GM12878 (cell line): ENCODE measurements at regions not wholly inside any gene's neighbourhood (a gene's known extent, or its start where the extent isn't known, plus 50 kb on each side); places are given as distances from the start of the nearest gene placed in this dataset.

Source experiments
- ATAC-seq: fragments of 200-7000 bp; cut with Tn5 transposase; 3 replicates; pipeline ENCODE4 v1.9.1; 2020; ENCODE audit warnings: mild to moderate bottlenecking, moderate library complexity
- BruUV-seq: library from RNA; stranded (reverse); fragments of 400-500 nt; replicated peaks from 2 replicates; lab custom pipeline; 2021; lab: Mats Ljungman, UMichigan
- CTCF ChIA-PET: fragments of 300-600 bp; sonication (Branson Sonifier 250); formaldehyde crosslinking; extraction: SDS; loops from one replicate; lab custom pipeline; 2021; ENCODE audit warnings: inconsistent platforms; lab: Yijun Ruan, JAX
- POLR2A ChIA-PET: fragments of 350-600 bp; formaldehyde crosslinking; extraction: SDS; loops from one replicate; lab custom pipeline; 2021; ENCODE audit warnings: inconsistent platforms; lab: Charles Lee
- RAD21 ChIA-PET: fragments of 300-600 bp; sonication (Branson Sonifier 250); formaldehyde crosslinking; loops from one replicate; lab custom pipeline; 2023; ENCODE audit warnings: antibody characterized with exemption; ENCODE audit not compliant: unreplicated experiment; lab: Charles Lee
- SMC1A ChIA-PET: fragments of 300-600 bp; sonication (Branson Sonifier 250); formaldehyde crosslinking; loops from one replicate; lab custom pipeline; 2023; ENCODE audit not compliant: unreplicated experiment, uncharacterized antibody; lab: Charles Lee
- DNase-seq: peaks from one replicate; pipeline ENCODE4 v3.0.0-alpha.2; 2011; ENCODE audit warnings: low read depth, low spot score
- FAIRE-seq: peaks from 3 replicates; lab custom pipeline; 2011; peaks lifted over from hg19 to GRCh38; lab: Jason Lieb, UNC
- H2AFZ ChIP-seq: 2 replicates; pipeline ENCODE4 v1.6.0; 2011; ENCODE audit warnings: low read depth, low read length, control low read depth; ENCODE audit not compliant: control insufficient read depth
- H3K27ac ChIP-seq: 2 replicates; pipeline ENCODE4 v1.5.1; 2011; ENCODE audit warnings: control low read depth; ENCODE audit not compliant: control insufficient read depth, insufficient read depth
- H3K27me3 ChIP-seq, 2 experiments: replicated peaks in 1 of 2; 2 replicates each; pipeline versions ENCODE4 v1.6.0 to v1.6.1; 2011; ENCODE audit warnings: low read length in 1 of 2; ENCODE audit not compliant: control insufficient read depth in 2 of 2, insufficient read depth in 2 of 2
- H3K36me3 ChIP-seq, 2 experiments: 2 replicates each; pipeline ENCODE4 v1.5.1; 2011; ENCODE audit warnings: low read length in 1 of 2; ENCODE audit not compliant: control insufficient read depth in 2 of 2, insufficient read depth in 2 of 2
- H3K4me1 ChIP-seq: 2 replicates; pipeline ENCODE4 v1.6.1; 2011; ENCODE audit warnings: mild to moderate bottlenecking, low read length, moderate library complexity, mixed read lengths; ENCODE audit not compliant: control insufficient read depth, insufficient read depth
- H3K4me2 ChIP-seq: 2 replicates; pipeline ENCODE4 v1.6.0; 2011; ENCODE audit warnings: control low read depth; ENCODE audit not compliant: control insufficient read depth, insufficient read depth
- H3K4me3 ChIP-seq: fragments of 200-600 bp; sonication (generic); 2 replicates; pipeline ENCODE4 v1.5.1; 2016
- H3K79me2 ChIP-seq: 2 replicates; pipeline ENCODE4 v1.6.0; 2011; ENCODE audit warnings: low read length; ENCODE audit not compliant: control insufficient read depth, insufficient read depth
- H3K9ac ChIP-seq: 2 replicates; pipeline ENCODE4 v1.8.0; 2011; ENCODE audit warnings: low read length, control low read depth, mixed read lengths; ENCODE audit not compliant: control insufficient read depth, insufficient read depth
- H3K9me3 ChIP-seq: replicated peaks from 3 replicates; pipeline ENCODE4 v1.5.1; 2011; ENCODE audit warnings: mild to moderate bottlenecking, low read length; ENCODE audit not compliant: control insufficient read depth, insufficient read depth
- H4K20me1 ChIP-seq: 2 replicates; pipeline ENCODE4 v1.6.0; 2011; ENCODE audit not compliant: control insufficient read depth, insufficient read depth
- BRCA1 ChIP-seq: IDR thresholded peaks from 2 replicates; pipeline ENCODE4 v1.6.1; 2011; ENCODE audit warnings: low read depth, low read length, improper control_type of control experiment
- CBX3 ChIP-seq: fragments of 200-600 bp; sonication (generic); IDR thresholded peaks from 2 replicates; pipeline ENCODE4 v1.6.1; 2016; ENCODE audit warnings: low read depth, borderline replicate concordance
- CREB1 ChIP-seq: IDR thresholded peaks from 2 replicates; pipeline ENCODE4 v1.6.1; 2012; ENCODE audit warnings: low read depth, mild to moderate bottlenecking, inconsistent platforms
- ESRRA ChIP-seq: IDR thresholded peaks from 2 replicates; pipeline ENCODE4 v1.6.1; 2012; ENCODE audit warnings: mild to moderate bottlenecking, low read length, improper control_type of control experiment
- FOXM1 ChIP-seq: IDR thresholded peaks from 2 replicates; pipeline ENCODE4 v1.6.1; 2012; ENCODE audit warnings: low read depth, mild to moderate bottlenecking, inconsistent platforms, low read length, moderate library complexity
- IKZF1 ChIP-seq: fragments of 450-650 bp; conservative IDR thresholded peaks from 2 replicates; pipeline ENCODE4 v1.6.1; 2017; ENCODE audit warnings: antibody characterized with exemption, mild to moderate bottlenecking
- IKZF2 ChIP-seq, 2 experiments: fragments of 450-650 bp; IDR thresholded peaks; 2 replicates each; pipeline ENCODE4 v1.6.1; 2017; ENCODE audit warnings: mild to moderate bottlenecking in 2 of 2, moderate library complexity in 2 of 2
- IRF4 ChIP-seq: IDR thresholded peaks from 2 replicates; pipeline ENCODE4 v1.6.1; 2011; ENCODE audit warnings: low read depth, low read length
- KDM1A ChIP-seq: fragments of 200-600 bp; sonication (generic); IDR thresholded peaks from 2 replicates; pipeline ENCODE4 v1.6.1; 2016; ENCODE audit warnings: borderline replicate concordance
- MTA3 ChIP-seq: IDR thresholded peaks from 2 replicates; pipeline ENCODE4 v1.6.1; 2012; ENCODE audit warnings: low read length, inconsistent platforms, borderline replicate concordance
- PAX8 ChIP-seq: fragments of 450-650 bp; IDR thresholded peaks from 2 replicates; pipeline ENCODE4 v1.6.1; 2017; ENCODE audit warnings: mild to moderate bottlenecking, moderate library complexity
- RELA ChIP-seq: fragments of 450-650 bp; IDR thresholded peaks from 2 replicates; pipeline ENCODE4 v1.8.0; 2014; ENCODE audit warnings: borderline replicate concordance; ENCODE audit not compliant: partially characterized antibody
- TBL1XR1 ChIP-seq: IDR thresholded peaks from 2 replicates; pipeline ENCODE4 v1.6.1; 2012; ENCODE audit warnings: low read depth, low read length, improper control_type of control experiment
- WRNIP1 ChIP-seq: IDR thresholded peaks from 2 replicates; pipeline ENCODE4 v1.6.1; 2011; ENCODE audit warnings: low read depth, low read length, improper control_type of control experiment, borderline replicate concordance
- WGBS: methylation state at CpG from one replicate; pipeline ENCODE4 v1.1.6; 2016; ENCODE audit warnings: low lambda C conversion rate; ENCODE audit not compliant: insufficient replicate concordance, insufficient coverage; ENCODE audit errors: missing lambda C conversion rate; 5-methylcytosine and 5-hydroxymethylcytosine counted together
- in situ Hi-C: fragments of 300-500 bp; cut with MboI; formaldehyde crosslinking; loops from 9 replicates; pipeline ENCODE4 v1.14.3; 2018; ENCODE audit warnings: mixed read lengths
- intact Hi-C: fragments of 100-400 bp; cut with micrococcal nuclease; formaldehyde crosslinking; loops from one replicate; pipeline ENCODE4 v1.14.2; 2022; ENCODE audit not compliant: unreplicated experiment
- TF ChIP-seq, protein P1 (sequence below): fragments of 450-650 bp; IDR thresholded peaks from 2 replicates; pipeline ENCODE4 v1.6.1; 2018; ENCODE audit warnings: borderline replicate concordance, mild to moderate bottlenecking; ENCODE audit not compliant: partially characterized antibody

DNA sequence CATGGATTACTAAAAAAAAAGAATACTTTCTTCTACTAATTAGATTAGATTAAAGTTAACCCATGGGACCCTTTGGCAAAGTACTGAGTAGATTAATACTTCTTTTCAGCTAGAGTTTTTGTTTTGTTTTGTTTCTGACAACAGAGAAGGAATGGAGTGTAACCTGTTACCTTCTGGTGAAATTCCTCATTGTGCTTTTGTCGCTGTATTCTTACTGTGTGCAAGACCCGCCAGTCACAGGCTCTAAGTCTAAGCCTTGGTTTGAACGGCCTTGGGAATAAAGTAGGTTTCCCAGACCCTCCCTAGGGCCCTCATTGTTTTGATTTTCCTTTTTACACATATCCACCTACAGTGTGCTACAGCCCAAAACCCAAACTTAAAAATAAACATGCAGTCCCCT is 171.1 kb upstream of the IL12A start:
- 23% methylated on average over 3 of the region's 3 CpGs for WGBS
- RAD21 ChIA-PET, result no interaction called here
- SMC1A ChIA-PET, result interaction anchor here (1.0 to 2.8 kb wide), 4 partner anchors 10 to 345 kb away, joined by 3 to 10 read pairs (median 4); no protein-coding TSS in a partner anchor

More for the DNA sequence above, 171.1 kb upstream of the IL12A start:
- ATAC-seq (no peak), FAIRE-seq (no peak), DNase-seq (no peak)
- H3K4me2 ChIP-seq, result no peak overlapping the region
- in situ Hi-C loops (loop anchor here (5.0 kb wide), 1 partner anchor 970 kb away; no protein-coding TSS in a partner anchor), intact Hi-C loops (no loop called here)
- H3K27ac ChIP-seq, result no peak overlapping the region
- no peaks in the 10 kb centered on the region for H3K4me1 ChIP-seq
- POLR2A ChIA-PET, result no interaction called here
- no peak overlapping the region for H3K4me3 ChIP-seq
- H4K20me1 ChIP-seq, result no peaks in the 10 kb centered on the region
- CTCF ChIA-PET, result interaction anchor here (1.1 to 5.4 kb wide), 8 partner anchors 10 to 557 kb away, joined by 3 to 25 read pairs (median 5); no protein-coding TSS in a partner anchor
- TF ChIP-seq, protein P1, sequence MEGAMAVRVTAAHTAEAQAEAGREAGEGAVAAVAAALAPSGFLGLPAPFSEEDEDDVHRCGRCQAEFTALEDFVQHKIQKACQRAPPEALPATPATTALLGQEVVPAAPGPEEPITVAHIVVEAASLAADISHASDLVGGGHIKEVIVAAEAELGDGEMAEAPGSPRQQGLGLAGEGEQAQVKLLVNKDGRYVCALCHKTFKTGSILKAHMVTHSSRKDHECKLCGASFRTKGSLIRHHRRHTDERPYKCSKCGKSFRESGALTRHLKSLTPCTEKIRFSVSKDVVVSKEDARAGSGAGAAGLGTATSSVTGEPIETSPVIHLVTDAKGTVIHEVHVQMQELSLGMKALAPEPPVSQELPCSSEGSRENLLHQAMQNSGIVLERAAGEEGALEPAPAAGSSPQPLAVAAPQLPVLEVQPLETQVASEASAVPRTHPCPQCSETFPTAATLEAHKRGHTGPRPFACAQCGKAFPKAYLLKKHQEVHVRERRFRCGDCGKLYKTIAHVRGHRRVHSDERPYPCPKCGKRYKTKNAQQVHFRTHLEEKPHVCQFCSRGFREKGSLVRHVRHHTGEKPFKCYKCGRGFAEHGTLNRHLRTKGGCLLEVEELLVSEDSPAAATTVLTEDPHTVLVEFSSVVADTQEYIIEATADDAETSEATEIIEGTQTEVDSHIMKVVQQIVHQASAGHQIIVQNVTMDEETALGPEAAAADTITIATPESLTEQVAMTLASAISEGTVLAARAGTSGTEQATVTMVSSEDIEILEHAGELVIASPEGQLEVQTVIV, result no peak
- TF ChIP-seq IKZF2 (IDR thresholded peaks at IDR 0.05) (no peak), CBX3 (no peak), KDM1A (no peak), PAX8 (no peak), IRF4 (no peak), MTA3 (no peak), IKZF1 (no peak), ESRRA (no peak), WRNIP1 (no peak), BRCA1 (no peak), CREB1 (no peak), TBL1XR1 (no peak), FOXM1 (no peak), RELA (no peak)
- H2AFZ ChIP-seq, result no peak overlapping the region
- no peaks in the 10 kb centered on the region for H3K9me3 ChIP-seq
- H3K36me3 ChIP-seq, result no peaks in the 10 kb centered on the region
- no peaks in the 10 kb centered on the region; a peak in 1 of 4 replicates for H3K27me3 ChIP-seq
- no TSS peak for BruUV-seq
- H3K79me2 ChIP-seq, result no peaks in the 10 kb centered on the region
- H3K9ac ChIP-seq, result no peak overlapping the region
